Right renal cortex interstitium (tissue), 3 donors: ENCODE measurements at regions not wholly inside any gene's neighbourhood (a gene's known extent, or its start where the extent isn't known, plus 50 kb on each side); places are given as distances from the start of the nearest gene placed in this dataset.
"Not testable (repeated sequence)": the region's sequence is repeated elsewhere in the genome, so short reads cannot be mapped to it uniquely, and the experiment has no call there.

Source experiments
- DNase-seq, 3 donors: peaks; one replicate each; pipeline ENCODE4 v3.0.0-alpha.2; 2013; ENCODE audit warnings: low read depth in 3 of 3, low spot score in 2 of 3

DNA sequence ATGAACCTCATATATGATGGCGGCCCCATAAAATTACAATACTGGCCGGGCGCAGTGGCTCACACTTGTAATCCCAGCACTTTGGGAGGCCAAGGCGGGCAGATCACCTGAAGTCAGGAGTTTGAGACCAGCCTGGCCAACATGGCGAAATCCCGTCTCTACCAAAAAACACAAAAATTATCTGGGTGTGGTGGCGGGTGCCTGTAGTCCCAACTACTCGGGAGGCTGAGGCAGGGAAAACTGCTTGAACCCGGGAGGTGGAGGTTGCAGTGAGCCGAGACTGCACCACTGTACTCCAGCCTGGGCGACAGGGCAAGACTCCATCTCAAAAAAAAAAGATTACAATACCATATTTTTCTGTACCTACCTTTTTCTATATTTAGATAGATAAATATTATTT, 1345.5 kb downstream of the BRD1 start:
- not testable (repeated sequence) for DNase-seq

DNA sequence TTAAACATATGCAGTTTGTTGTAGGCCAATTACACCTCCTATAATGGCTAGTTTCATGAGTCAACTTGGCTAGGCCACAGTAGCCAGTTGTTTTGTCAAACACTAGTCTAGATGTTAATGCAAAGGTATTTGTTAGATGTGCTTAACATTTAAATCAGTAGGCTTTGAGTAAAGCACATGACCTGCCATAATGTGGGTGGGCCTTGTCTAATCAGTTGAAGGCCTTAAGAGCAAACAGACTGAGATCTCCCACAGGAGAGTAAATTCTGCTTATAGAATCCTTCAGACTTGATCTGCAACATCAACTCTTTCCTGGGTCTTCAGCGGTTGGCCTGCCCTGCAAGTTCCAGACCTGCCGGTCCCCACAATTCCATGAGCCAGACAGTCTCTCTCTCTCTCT, 1345.9 kb downstream of the BRD1 start:
- DNase-seq = no peak

DNA sequence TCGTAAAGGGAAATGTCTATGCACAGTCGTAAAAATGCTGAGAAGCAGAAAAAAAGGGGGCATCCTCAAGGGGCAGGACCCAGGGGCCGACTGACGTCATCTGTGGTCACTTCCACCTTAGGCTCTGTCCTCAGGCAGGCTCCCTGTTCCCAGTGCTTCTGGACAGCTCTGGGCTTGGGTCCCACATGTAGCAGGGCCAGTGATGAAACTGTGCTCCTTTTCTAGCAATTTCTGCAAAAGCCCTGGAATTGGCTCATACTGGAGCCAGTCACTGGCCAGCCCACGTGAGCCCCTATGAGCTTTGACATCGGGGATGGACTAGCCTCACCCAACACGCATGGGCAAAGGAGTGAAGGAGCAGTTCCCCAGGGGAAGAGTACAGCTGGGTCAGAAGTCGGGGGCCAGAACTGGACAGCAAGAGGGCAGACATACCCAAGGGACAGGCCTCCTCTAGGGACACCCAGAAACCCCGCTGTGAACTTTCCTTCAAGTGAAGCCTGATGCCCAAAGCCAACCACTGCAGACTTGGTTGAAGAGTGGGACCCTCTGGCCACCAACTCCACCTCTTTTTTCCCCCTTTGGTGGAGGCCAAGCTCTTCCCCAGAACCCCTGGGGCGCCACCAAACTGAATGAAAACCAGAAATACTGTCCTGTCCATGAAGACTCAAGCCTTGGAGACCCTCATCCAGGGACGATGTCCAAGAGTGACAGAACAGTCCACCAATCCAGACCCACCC, 1349.0 kb downstream of the BRD1 start:
- DNase-seq = no peak

DNA sequence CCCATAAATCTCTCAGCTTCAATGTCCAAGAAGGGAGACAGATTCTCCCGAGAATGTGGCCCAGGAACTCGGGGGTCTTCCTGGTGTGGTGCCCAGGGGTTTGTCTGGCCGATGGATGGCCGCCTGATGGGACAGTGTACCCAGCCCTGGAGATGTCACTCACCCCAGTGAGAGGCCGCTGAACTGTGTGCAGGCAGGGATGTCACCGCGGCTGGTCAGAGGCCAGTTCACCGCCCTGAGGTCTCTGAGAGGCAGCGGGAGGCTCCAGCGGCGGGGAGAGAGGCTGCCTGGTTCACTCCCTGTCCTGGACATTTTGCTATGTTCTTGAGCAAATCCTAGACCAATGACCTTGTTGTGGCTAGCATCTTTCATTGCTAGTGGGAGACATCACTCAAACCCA, 1349.5 kb downstream of the BRD1 start:
- DNase-seq = no peak

DNA sequence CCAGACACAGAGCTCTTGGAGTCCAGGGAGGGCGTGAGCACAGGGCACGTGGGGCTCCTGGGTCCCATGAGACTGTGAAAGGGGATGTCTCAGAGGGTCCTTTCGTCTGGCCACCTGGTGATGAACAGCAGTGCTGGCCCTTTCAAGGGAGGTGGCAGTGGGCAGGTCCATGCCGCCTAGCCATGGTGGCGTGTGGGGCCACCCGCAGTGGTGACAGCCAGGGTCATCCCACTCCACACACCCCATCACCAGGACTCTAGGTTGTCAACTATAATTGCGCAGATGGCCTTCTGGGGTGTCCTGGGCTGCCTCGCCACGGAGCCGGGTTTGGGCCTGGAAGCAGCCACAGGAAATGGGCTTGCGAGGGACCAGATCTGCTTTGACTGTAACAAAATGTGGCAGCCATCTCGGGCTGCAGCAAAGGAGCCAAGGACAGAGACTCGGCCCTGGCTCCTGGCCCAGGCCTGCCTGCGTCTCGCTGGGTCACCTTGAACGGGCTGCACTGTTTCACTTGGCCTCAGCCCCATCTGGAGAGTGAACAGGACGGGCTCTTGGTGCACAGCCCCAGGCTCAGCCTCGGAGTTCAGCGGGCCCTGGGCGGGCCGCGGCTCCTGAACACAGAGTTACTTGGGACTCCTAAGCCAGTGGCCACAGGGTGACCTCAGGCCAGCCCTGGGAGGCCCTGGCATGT, 1350.5 kb downstream of the BRD1 start:
- no peak for DNase-seq

DNA sequence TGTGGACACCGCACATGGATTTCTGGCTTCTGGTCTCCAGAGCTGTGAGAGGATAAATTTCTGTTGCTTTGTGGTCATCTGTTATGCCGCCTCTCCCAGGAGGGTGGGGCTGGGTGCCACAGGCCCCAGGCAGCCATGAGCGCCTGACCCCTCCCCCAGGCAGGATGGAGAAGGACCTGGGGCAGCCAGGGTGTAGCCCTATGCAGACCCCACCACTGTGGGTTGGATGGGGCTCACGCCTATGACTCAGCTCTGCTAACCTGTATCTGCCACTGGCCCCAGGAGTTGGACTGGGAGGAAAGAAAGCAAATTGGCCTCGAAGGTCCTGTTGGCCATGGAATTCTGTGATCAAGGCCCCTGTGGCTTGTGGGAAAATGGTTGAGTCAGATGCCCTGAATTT, 1351.1 kb downstream of the BRD1 start:
- no peak for DNase-seq

DNA sequence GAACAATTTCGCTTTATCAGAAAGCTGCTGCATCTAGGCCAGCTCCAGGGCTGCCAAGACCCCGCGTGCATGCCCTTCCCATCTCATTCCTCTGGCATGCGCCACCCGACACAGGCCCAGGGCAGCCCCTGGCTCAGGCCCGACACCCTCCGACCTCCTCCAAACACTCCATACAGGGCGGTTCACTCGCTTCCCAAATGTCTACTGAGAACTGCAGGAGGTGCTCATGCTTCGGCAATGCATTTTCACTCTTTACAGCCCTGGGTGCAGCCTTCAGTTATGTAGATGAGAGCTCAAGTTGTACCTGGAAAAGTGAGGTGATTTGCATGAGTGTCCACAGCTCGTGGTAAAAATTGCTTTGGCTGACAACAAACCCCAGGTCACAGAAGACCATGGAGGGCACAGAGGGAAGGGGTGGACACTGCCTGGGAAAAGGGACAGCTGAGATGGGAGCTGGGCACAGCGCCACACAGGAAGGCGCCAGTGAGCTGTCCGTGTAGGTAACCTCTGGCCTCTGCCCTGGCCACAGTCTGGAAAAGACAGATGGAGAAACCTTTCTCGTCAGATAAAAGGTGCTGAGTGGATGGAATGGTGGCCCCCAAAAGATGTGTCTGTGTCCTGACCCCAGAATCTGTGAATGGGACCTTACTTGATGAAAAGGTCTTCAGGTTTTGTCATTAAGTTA, 1351.9 kb downstream of the BRD1 start:
- no peak for DNase-seq

DNA sequence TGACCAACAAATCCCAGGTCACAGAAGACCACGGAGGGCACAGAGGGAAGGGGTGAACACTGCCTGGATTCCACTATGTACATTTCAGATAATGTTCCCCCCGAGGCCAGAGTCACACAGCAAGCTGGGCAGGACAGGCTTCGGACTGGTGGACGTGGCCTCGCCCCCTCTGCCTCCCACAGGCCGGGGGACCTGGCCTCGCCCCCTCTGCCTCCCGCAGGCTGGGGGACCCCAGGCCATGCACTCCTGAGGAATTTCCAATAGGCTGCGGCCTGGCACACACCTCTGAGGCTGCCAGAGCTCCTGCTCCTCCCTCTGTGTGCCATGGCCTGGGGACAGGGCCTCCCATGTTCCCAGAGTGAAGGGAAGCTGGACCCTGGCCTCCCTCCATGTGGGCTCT, 1352.8 kb downstream of the BRD1 start:
- DNase-seq = no peak

DNA sequence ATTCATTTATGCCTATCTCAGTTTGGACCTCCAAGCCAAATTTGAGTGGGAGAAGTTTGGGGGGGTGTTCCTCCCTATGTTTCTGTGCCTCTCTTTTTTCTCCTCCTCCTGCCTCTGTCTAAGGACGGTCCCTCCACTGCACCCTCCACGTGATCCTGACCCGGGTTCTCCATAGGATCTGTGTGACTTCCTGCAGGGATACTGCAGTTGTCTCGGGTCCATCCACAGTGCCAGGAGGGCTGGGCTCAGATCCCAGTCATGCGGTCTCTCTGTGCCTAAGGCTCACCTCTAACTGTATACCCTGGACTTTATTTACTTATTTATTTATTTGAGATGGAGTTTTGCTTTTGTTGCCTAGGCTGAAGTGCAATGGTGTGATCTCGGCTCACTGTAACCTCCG, 1354.5 kb downstream of the BRD1 start:
- no peak for DNase-seq

DNA sequence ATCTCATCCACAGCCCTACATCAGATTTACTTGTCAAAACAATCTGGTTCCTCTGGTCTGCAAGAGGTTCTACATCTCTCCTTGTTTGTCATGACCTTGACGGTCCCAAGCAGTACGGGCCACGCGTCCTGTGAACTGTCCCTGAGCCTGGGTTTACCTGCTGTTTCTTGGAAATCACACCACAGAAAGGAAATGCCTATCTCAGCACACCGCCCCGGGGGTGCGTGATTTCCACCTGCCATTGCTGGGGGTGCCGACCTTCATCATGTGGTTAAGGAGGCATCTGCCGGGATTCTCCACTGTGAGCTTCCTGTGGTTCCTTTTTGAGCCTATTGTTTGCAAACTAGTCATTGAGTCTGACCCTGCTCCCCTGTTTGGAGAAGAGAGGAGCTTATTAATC, 1363.4 kb downstream of the BRD1 start:
- no peak for DNase-seq

DNA sequence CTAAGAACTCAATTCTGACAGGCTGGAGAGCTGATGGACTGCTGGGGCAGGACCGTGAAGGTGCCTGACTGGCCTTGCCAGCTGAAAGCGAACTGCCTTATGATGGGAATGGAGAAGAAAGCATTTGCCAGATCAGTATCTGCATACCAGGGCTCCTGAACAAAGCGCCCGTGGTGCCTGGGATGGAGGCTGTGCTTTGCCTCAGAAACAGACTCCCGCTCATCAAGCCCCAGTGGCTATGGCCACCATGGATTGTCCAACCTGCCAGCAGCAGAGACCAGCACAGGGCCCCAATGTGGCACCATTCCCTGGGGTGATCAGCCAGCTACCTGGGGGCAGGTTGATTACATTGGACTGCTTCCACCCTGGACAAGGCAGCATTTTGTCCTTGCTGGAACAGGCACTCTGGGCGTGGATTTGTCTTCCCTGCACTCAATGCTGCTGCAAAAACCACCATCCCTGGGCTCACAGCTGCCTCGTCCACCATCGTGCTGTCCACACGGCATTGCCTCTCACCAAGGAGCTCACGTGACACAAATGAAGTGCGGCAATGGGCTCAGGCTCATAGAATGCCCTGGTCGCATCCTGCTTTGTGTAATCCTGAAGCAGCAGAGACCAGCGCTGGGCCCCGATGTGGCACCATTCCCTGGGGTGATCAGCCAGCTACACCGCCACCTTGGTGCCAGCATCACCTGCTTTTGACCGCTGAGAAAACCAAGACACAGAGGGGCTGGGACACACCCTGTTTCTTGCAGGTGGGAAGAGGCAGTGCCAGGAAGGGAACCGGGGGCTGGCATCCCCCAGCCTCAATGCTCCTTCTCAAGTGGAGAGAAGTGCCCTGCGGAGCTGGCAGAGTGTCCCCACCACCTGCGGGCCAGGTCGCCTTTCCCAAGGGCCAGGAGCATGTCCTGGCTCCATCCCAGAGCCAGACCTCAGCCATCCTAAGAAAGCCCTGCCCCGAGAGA, 1367.5 kb downstream of the BRD1 start:
- DNase-seq = no peak

DNA sequence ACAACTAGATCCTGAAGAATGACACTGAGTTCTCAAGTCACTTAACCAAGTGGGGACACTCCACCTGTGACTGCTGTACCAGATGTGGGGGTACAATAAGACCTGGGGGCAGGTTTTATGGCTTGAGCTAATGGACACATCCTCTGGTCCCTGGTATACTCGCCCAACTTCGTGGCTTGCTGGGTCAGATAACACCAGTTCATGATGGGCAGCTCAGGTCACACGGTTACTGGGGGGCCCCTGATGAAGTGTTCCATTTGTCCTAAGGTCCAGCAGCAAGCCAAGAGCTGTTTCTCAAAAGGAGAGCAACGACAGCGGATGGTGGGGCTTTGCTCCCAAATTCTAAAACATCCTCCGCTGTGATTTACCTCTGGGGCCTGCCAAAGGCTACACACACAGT, 1368.4 kb downstream of the BRD1 start:
- DNase-seq = no peak

DNA sequence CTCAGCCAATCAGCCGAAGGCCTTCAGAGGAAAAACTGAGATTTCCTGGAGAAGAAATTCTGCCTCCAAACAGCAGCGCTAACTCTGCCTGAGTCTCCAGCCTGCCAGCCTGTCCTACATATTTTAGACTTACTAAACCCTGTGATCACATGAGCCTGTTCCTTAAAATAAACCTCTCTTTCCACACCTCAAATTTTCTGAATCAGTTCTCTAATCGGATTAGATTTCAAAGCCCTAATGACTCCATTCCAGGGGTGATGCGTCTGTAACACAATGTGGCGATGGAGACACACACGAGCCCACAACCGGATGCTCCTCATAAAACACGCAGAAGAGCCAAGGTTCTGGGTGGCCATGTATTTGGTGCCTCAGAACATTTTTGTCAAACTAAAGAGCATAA, 1371.2 kb downstream of the BRD1 start:
- no peak for DNase-seq

DNA sequence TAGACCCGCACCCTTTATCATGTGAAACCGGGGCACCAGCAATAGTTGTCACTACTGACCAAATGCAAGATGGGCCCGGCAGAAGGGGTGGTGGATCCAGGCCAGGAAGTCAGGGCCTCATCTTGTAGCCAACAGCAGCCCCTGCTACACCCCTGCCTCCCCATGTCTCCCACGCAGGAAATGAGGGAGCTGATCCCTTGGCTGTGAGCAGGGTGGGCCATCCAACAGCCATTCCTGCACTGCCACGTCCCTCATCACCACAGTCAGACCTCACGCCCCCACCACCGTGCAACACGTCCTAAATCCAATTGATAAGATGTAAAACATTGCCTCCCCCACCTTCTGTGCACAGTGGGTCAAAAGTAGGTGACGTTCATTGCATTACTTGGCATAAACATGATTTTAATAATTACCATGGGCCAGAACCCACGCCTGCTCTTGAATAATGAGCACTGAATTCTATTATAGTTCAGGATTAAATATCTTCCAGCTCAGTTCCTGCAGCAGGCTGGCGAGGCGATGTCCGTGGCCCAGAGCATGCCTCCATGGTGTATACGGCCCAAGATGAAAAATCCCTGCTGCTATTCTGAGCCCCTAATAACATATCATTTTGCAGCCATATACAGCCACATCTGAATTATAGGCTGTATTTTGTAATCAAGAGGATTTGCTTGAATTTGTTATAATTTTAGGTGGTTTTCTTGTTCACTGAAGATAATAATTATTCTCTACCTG, 1373.8 kb downstream of the BRD1 start:
- no peak for DNase-seq

DNA sequence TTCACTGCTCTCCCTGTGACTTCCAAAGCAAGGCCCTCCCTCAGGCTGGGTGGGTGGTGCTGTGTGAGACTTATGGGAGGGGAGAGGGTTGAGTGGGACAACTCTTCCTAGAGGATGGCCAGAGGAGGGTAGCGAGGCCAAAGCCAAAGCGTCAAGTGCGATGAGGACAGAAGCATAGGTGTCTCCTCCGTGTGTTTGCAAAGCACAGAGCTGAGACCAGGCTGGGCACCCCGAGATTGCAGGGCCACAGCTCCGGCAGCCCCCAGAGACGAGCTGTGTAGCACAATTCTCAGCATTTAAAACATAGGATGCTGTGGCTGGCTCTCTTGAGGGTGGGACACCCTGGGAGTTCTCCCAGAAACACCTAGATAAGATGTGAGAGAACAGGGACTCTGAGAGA, 1374.5 kb downstream of the BRD1 start:
- no peak for DNase-seq

DNA sequence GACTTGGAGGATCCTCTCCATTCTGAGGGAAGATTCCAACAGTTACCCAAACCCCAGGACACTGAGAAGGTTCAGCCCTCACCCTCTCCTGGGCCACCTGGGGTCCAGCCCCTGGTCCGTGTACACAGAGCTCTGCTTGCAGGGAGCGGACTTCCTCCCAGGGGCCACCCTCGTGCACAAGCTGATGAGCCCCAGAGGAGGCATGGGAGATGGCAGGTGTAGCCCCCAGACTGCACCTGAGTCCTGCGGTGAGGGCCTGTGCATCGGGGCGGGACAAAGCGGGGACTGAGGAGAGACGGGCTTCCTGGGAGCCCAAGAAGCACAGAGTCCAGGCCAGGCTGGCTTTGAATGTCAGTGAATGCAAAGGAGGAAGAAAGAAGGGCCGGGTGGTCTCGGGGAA, 1374.9 kb downstream of the BRD1 start:
- DNase-seq = no peak

DNA sequence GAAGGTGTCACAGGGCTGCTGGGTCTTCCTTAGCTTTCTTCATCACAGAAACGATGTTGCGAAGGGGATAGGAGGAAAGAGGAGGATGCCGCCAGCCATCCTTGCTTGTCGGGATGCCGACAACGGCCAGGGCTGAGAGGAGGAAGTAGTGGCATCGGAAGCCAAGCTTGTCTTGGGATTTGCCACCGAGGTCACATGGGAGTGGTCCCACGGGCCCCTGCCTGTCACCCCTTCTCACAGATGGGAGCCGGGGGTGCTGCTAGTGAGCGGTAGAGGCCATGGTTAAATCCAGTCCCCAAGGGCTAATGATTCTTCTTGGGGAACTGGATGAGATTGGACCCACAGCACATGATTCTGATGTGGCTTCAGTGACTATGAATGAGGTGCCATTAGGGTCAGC, 1375.8 kb downstream of the BRD1 start:
- DNase-seq = no peak

DNA sequence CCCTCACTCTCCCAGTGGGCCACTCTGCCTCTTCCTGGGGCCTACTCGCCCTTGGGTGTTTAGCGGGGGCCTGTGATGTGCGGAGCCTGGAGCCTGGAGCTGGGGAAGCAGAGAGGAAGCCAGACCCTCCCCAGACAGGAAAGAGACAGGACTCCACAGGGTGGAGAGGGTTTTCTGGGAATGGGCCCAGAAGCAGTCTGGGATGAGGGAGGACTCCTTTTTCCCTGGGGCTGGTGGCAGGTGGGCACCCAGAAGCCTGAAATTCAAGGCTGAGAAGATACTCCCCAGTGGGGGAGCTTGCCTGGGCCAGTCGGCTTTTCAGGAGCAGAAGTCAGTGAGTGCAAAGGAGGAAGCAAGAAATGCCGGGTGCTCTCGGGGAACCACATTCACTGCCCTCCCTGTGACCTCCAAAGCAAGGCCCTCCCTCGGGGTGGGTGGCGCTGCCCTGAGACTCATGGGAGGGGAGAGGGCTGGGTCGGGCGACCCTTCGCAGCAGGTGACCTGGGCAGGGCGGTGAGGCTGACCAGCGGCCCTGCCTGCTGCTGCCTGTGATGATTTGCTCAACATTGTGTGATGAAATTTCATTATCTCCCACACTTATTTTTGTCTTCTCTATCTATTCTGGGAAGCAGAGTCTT, 1377.4 kb downstream of the BRD1 start:
- DNase-seq = no peak

DNA sequence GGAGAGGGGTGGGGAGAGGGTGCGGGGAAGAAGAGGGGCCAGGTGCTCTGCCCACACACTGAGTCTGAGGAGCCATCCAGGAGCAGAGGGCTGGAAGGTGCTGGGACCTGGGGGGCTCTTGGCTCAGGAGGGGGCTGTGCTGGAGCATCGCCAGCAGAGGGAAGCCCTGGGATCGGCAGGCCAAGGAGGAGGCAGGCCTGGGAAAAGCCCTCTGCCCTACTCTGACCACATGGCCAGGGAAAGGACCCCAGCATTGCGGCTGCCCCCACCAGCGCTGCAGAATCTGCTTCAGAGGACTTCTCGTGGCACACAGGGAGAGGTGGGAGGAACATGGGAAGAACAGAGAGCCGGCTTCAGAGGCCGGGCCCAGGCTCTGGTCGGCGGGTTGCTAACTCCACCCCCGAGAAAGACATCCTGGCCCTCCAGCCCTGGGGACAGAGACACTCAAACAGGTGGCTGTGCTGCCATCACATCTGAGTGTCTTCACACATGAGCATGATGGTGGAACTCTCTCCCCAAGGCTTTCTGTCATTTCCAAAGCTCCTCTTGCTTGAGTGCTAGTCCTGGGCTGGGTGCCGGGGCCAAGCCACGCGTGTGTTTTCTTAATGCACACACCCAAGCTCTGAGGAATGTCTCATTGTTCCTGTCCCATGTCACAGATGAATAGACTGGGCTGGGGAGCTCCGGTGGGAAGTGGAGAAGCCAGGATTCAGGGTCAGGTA, 1378.0 kb downstream of the BRD1 start:
- no peak for DNase-seq
